ENCODE measurements at regions not wholly inside any gene's neighbourhood (a gene's known extent, or its start where the extent isn't known, plus 50 kb on each side); places are given as distances from the start of the nearest gene placed in this dataset.

- Histone ChIP-seq H4K20me1 (no peaks in the 10 kb centered on the region), H3K9ac (no peak overlapping the region), H3K9me3 (no peaks in the 10 kb centered on the region), H3K4me1 (no peaks in the 10 kb centered on the region), H3K27ac (no peak overlapping the region), H3K4me3 (no peak overlapping the region), H3K36me3 (no peaks in the 10 kb centered on the region), H3K27me3 (no peaks in the 10 kb centered on the region), H3K4me2 (no peak overlapping the region)
- TF ChIP-seq Cebpa-rat (IDR thresholded peaks at IDR 0.05), result no peak
Measured at GRCh38 chr13:42717176-42717575, 64.2 kb upstream of the FAM216B start.

- H4K20me1 ChIP-seq, result no peaks in the 10 kb centered on the region
- H3K27me3 ChIP-seq, result no peaks in the 10 kb centered on the region
- no peak for TF ChIP-seq Cebpa-rat (IDR thresholded peaks at IDR 0.05)
- H3K4me1 ChIP-seq, result no peaks in the 10 kb centered on the region
- H3K4me3 ChIP-seq, result no peak overlapping the region
- H3K36me3 ChIP-seq, result no peaks in the 10 kb centered on the region
- H3K4me2 ChIP-seq, result no peak overlapping the region
- no peak overlapping the region for H3K27ac ChIP-seq
- H3K9ac ChIP-seq, result no peak overlapping the region
- no peaks in the 10 kb centered on the region for H3K9me3 ChIP-seq
Measured at GRCh38 chr13:42720113-42720857, 61.1 kb upstream of the FAM216B start.

DNA sequence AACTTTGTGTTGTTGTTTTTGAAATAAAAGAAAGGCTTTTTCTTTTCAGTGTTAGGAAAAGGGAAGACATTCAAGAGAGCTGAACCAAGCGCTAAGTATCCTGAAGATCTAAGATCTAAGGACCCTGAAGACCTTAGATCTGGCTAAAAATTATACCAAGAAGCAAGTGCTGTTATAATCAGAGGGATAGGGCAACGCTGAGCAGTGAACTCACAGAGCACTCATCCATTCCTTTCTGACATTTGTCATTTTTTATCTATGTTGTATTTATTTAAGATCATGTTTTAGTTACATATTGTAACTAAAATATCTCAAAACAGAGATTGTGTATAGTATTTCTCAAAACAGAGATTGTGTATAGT lies 60.5 kb upstream of the FAM216B start:
- Histone ChIP-seq H3K36me3 (no peaks in the 10 kb centered on the region), H3K4me2 (no peak overlapping the region), H4K20me1 (no peaks in the 10 kb centered on the region), H3K4me1 (no peaks in the 10 kb centered on the region), H3K27ac (no peak overlapping the region), H3K27me3 (no peaks in the 10 kb centered on the region), H3K9me3 (no peaks in the 10 kb centered on the region), H3K9ac (no peak overlapping the region), H3K4me3 (no peak overlapping the region)
- no peak for TF ChIP-seq Cebpa-rat (IDR thresholded peaks at IDR 0.05)

DNA sequence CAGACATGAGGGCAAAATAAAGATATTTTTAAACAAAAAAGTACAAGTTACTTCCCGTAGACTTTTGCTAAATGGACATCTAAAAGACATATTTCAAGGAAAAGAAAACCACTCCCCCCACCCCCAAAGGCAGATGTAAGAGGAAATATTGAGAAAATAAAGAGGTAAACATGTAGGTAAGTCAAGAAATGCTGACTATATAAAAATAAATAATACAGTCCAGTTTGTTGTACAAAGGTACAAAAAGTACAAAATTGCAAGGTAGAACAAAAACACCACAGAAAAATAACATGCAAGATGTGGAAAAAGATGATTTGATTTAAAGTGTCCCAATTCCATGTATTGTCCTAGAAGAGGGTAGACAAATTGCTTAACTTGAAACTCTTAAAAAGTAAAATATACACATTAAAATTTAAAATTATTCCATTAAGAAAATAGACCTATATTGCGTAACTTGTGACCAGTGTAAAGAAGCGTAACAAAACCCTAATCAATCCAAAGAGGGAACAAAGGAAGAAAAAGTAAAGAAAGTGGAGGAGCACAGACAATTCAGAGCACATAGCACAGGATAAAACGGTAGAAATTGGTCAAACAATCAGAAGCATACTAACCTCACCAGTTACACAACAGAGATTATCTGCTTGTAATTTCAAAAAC lies 58.4 kb upstream of the FAM216B start:
- Histone ChIP-seq H3K4me1 (no peaks in the 10 kb centered on the region), H3K27me3 (no peaks in the 10 kb centered on the region), H3K4me3 (no peak overlapping the region), H3K4me2 (no peak overlapping the region), H3K27ac (no peak overlapping the region), H3K9me3 (no peaks in the 10 kb centered on the region), H3K9ac (no peak overlapping the region), H3K36me3 (no peaks in the 10 kb centered on the region), H4K20me1 (no peaks in the 10 kb centered on the region)
- TF ChIP-seq Cebpa-rat (IDR thresholded peaks at IDR 0.05), result peak; percentile 51; the same call in 1 of the 2 replicates

DNA sequence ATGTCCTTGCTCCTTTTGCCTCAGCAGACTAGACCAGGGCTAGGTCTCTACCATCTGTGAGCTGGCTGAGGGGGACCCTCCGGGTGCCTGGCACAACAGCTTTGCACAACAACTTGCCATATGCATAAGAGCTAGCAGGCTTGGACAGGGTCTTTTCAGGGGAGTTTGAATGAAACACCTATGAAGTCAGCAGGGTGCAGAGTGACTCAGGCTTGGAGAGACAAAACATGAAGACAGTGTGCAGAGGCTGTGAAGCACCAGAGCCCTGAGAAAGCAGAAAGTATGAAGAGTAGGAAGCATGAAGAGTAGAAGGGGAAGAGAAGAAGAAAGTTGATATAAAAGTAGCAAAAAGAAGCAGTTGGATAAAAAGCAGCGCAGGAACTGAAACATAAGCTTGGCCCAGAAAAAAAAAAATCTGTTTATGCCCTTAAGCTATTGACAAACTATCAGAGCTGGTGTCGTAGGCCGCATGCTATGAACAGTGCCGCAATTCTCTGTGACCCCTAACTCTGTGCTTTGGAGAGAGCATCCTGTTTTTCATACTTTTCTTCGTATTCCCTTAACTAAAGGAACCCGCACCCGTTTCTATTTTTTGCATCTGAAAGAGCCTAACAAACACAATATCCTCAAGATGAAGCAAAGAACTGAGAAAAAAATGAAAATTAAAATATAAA lies 52.7 kb upstream of the FAM216B start:
- H3K4me3 ChIP-seq, result no peak overlapping the region
- TF ChIP-seq Cebpa-rat (IDR thresholded peaks at IDR 0.05), result no peak
- no peaks in the 10 kb centered on the region for H3K36me3 ChIP-seq
- no peak overlapping the region for H3K4me2 ChIP-seq
- no peaks in the 10 kb centered on the region for H3K27me3 ChIP-seq
- H3K9ac ChIP-seq, result no peak overlapping the region
- H3K4me1 ChIP-seq, result no peaks in the 10 kb centered on the region
- H3K27ac ChIP-seq, result no peak overlapping the region
- no peaks in the 10 kb centered on the region for H3K9me3 ChIP-seq
- no peaks in the 10 kb centered on the region for H4K20me1 ChIP-seq

DNA sequence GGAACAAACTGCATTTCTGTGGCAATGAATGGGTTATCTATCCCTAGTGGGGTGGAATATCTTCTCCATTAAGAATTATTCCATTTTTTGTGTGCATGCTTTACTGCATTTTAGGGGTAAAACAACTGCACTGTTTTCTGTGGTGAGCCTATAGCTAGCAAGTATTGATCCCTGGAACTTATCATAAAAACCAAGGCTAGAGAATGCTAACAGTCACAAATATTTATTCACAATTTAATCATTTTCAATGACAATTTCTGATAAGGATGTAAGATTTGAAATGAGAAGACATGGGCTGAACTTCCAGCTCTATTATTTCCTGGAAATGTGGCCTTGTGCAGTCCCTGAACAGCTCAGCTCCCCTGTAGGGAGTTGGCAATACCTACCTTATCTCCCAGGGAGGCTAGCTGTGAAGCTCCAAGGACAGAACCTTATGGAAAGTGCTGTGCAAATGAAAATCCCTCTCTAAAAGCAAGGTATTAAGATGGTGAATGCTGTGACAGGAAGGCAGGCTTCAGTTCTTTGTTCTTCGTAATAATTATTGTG lies 51.5 kb upstream of the FAM216B start:
- Histone ChIP-seq H3K4me3 (no peak overlapping the region), H3K27ac (no peak overlapping the region), H4K20me1 (no peaks in the 10 kb centered on the region), H3K36me3 (no peaks in the 10 kb centered on the region), H3K27me3 (no peaks in the 10 kb centered on the region), H3K4me1 (no peaks in the 10 kb centered on the region), H3K9me3 (no peaks in the 10 kb centered on the region), H3K4me2 (no peak overlapping the region), H3K9ac (no peak overlapping the region)
- no peak for TF ChIP-seq Cebpa-rat (IDR thresholded peaks at IDR 0.05)
